Rectal smooth muscle tissue (tissue), 1 donor: ENCODE measurements at regions not wholly inside any gene's neighbourhood (a gene's known extent, or its start where the extent isn't known, plus 50 kb on each side); places are given as distances from the start of the nearest gene placed in this dataset.
"Not testable (repeated sequence)": the region's sequence is repeated elsewhere in the genome, so short reads cannot be mapped to it uniquely, and the experiment has no call there.

ENCODE experiments used
- H3K27ac ChIP-seq: one replicate; pipeline ENCODE4 v1.7.0; 2013; ENCODE audit warnings: low read depth, low read length, inconsistent platforms
- H3K27me3 ChIP-seq: one replicate; pipeline ENCODE4 v1.7.0; 2013; ENCODE audit warnings: low read length; ENCODE audit not compliant: control insufficient read depth, insufficient read depth
- H3K36me3 ChIP-seq: one replicate; pipeline ENCODE4 v1.7.0; 2013; ENCODE audit warnings: low read length; ENCODE audit not compliant: control insufficient read depth, insufficient read depth
- H3K4me1 ChIP-seq: one replicate; pipeline ENCODE4 v1.7.0; 2013; ENCODE audit warnings: low read length; ENCODE audit not compliant: control insufficient read depth, insufficient read depth
- H3K4me3 ChIP-seq: one replicate; pipeline ENCODE4 v1.7.0; 2013; ENCODE audit warnings: low read length
- H3K9ac ChIP-seq: one replicate; pipeline ENCODE4 v1.7.0; 2013; ENCODE audit warnings: low read length

- H3K27me3 ChIP-seq, H3K9ac ChIP-seq, H3K27ac ChIP-seq, H3K4me1 ChIP-seq, H3K4me3 ChIP-seq, H3K36me3 ChIP-seq: not testable (repeated sequence)
These were observed 61.3 kb upstream of the GPR31 start for GRCh38 chr6:167219079-167219478.

GRCh38 chr6:167219967-167220512 is 62.3 kb upstream of the GPR31 start:
- H3K9ac ChIP-seq, result no peak overlapping the region
- no peaks in the 10 kb centered on the region for H3K4me1 ChIP-seq
- H3K27me3 ChIP-seq, result no peaks in the 10 kb centered on the region
- H3K4me3 ChIP-seq, result no peak overlapping the region
- H3K36me3 ChIP-seq, result no peaks in the 10 kb centered on the region
- H3K27ac ChIP-seq, result no peak overlapping the region

- Histone ChIP-seq H3K4me3 (no peak overlapping the region), H3K4me1 (no peaks in the 10 kb centered on the region), H3K27ac (no peak overlapping the region), H3K27me3 (no peaks in the 10 kb centered on the region), H3K9ac (no peak overlapping the region), H3K36me3 (no peaks in the 10 kb centered on the region)
These were observed 63.8 kb upstream of the GPR31 start for GRCh38 chr6:167221400-167222201.

GRCh38 chr6:167225566-167226382 is 65.3 kb upstream of the UNC93A start:
- H3K4me1 ChIP-seq, H3K36me3 ChIP-seq, H3K4me3 ChIP-seq, H3K27me3 ChIP-seq, H3K27ac ChIP-seq, H3K9ac ChIP-seq: not testable (repeated sequence)

GRCh38 chr6:167226383-167226685 is 64.8 kb upstream of the UNC93A start:
- Histone ChIP-seq H3K4me3 (no peak overlapping the region), H3K27me3 (no peaks in the 10 kb centered on the region), H3K9ac (no peak overlapping the region), H3K27ac (no peak overlapping the region), H3K4me1 (no peaks in the 10 kb centered on the region), H3K36me3 (no peaks in the 10 kb centered on the region)

- Histone ChIP-seq H3K9ac (no peak overlapping the region), H3K4me1 (no peaks in the 10 kb centered on the region), H3K4me3 (no peak overlapping the region), H3K27me3 (no peaks in the 10 kb centered on the region), H3K27ac (no peak overlapping the region), H3K36me3 (no peaks in the 10 kb centered on the region)
These were observed 64.3 kb upstream of the UNC93A start for GRCh38 chr6:167226791-167227190.

- Histone ChIP-seq H3K9ac (no peak overlapping the region), H3K36me3 (no peaks in the 10 kb centered on the region), H3K4me3 (no peak overlapping the region), H3K27ac (no peak overlapping the region), H3K27me3 (no peaks in the 10 kb centered on the region), H3K4me1 (no peaks in the 10 kb centered on the region)
These were observed 63.1 kb upstream of the UNC93A start for GRCh38 chr6:167227984-167228383.

GRCh38 chr6:167229586-167229985 is 61.5 kb upstream of the UNC93A start:
- H3K9ac ChIP-seq, result no peak overlapping the region
- no peaks in the 10 kb centered on the region for H3K27me3 ChIP-seq
- H3K27ac ChIP-seq, result no peak overlapping the region
- no peaks in the 10 kb centered on the region for H3K36me3 ChIP-seq
- no peak overlapping the region for H3K4me3 ChIP-seq
- no peaks in the 10 kb centered on the region for H3K4me1 ChIP-seq

- no peak overlapping the region for H3K4me3 ChIP-seq
- H3K27ac ChIP-seq, result no peak overlapping the region
- no peaks in the 10 kb centered on the region for H3K4me1 ChIP-seq
- H3K9ac ChIP-seq, result no peak overlapping the region
- no peaks in the 10 kb centered on the region for H3K36me3 ChIP-seq
- no peaks in the 10 kb centered on the region for H3K27me3 ChIP-seq
These were observed 60.8 kb upstream of the UNC93A start for GRCh38 chr6:167230288-167230687.

- H3K27me3 ChIP-seq, result no peaks in the 10 kb centered on the region
- H3K4me1 ChIP-seq, result no peaks in the 10 kb centered on the region
- H3K36me3 ChIP-seq, result no peaks in the 10 kb centered on the region
- no peak overlapping the region for H3K4me3 ChIP-seq
- H3K27ac ChIP-seq, result no peak overlapping the region
- H3K9ac ChIP-seq, result no peak overlapping the region
These were observed 58.8 kb upstream of the UNC93A start for GRCh38 chr6:167232356-167232755.

- Histone ChIP-seq H3K36me3 (no peaks in the 10 kb centered on the region), H3K4me3 (no peak overlapping the region), H3K9ac (no peak overlapping the region), H3K27ac (no peak overlapping the region), H3K27me3 (no peaks in the 10 kb centered on the region), H3K4me1 (no peaks in the 10 kb centered on the region)
These were observed 57.6 kb upstream of the UNC93A start for GRCh38 chr6:167233490-167233889.

GRCh38 chr6:167234576-167234975 is 56.5 kb upstream of the UNC93A start:
- not testable (repeated sequence) for H3K36me3 ChIP-seq, H3K27me3 ChIP-seq, H3K4me1 ChIP-seq, H3K4me3 ChIP-seq, H3K9ac ChIP-seq, H3K27ac ChIP-seq
